Lung (tissue), 11 donors: ENCODE measurements at regions not wholly inside any gene's neighbourhood (a gene's known extent, or its start where the extent isn't known, plus 50 kb on each side); places are given as distances from the start of the nearest gene placed in this dataset.
"Not testable (repeated sequence)": the region's sequence is repeated elsewhere in the genome, so short reads cannot be mapped to it uniquely, and the experiment has no call there.

Experiments
- ATAC-seq: fragments of 200-7000 bp; cut with Tn5 transposase; one replicate; pipeline ENCODE4 v1.9.1; 2020; ENCODE audit warnings: moderate number of reproducible peaks; ENCODE audit not compliant: insufficient read depth, low FRiP score
- DNase-seq, 3 donors: peaks; one replicate each; pipeline ENCODE4 v3.0.0-alpha.2; 2013 to 2017
- H3K27ac ChIP-seq, 2 donors: one replicate each; pipeline ENCODE4 v1.5.1; 2013; ENCODE audit warnings: mild to moderate bottlenecking in 2 of 2, moderate library complexity in 2 of 2, control low read depth in 1 of 2, inconsistent platforms in 1 of 2, low read depth in 1 of 2, low read length in 1 of 2
- H3K27me3 ChIP-seq, 3 donors: one replicate each; pipeline ENCODE4 v1.5.1; 2013; ENCODE audit warnings: low read length in 2 of 3; ENCODE audit not compliant: control insufficient read depth in 3 of 3, insufficient read depth in 3 of 3
- H3K36me3 ChIP-seq, 4 donors: one replicate each; pipeline ENCODE4 v1.5.1; 2013; ENCODE audit warnings: low read length in 4 of 4, mild to moderate bottlenecking in 1 of 4, moderate library complexity in 1 of 4; ENCODE audit not compliant: control insufficient read depth in 4 of 4, insufficient read depth in 4 of 4
- H3K4me1 ChIP-seq, 5 donors: one replicate each; pipeline ENCODE4 v1.5.1; 2013; ENCODE audit warnings: low read length in 5 of 5, mild to moderate bottlenecking in 2 of 5, moderate library complexity in 1 of 5; ENCODE audit not compliant: control insufficient read depth in 5 of 5, insufficient read depth in 5 of 5
- H3K4me3 ChIP-seq: one replicate; pipeline ENCODE4 v1.5.1; 2013; ENCODE audit warnings: mild to moderate bottlenecking, control low read depth, moderate library complexity
- H3K9ac ChIP-seq, 2 donors: one replicate each; pipeline ENCODE4 v1.5.1; 2013; ENCODE audit warnings: low read length in 2 of 2, control low read depth in 1 of 2; ENCODE audit not compliant: insufficient read depth in 1 of 2
- H3K9me3 ChIP-seq, 4 donors: one replicate each; pipeline ENCODE4 v1.5.1; 2013; ENCODE audit warnings: low read length in 3 of 4, mild to moderate bottlenecking in 1 of 4, moderate library complexity in 1 of 4; ENCODE audit not compliant: control insufficient read depth in 4 of 4, insufficient read depth in 3 of 4
- CTCF ChIP-seq: IDR thresholded peaks from 2 replicates; pipeline ENCODE4 v1.5.1; 2012; ENCODE audit warnings: mild to moderate bottlenecking; ENCODE audit errors: control extremely low read depth, extremely low read depth
- WGBS, 2 donors: extraction: QIAGEN DNeasy Blood & Tissue Kit; methylation state at CpG; one replicate each; pipeline ENCODE4 v1.1.7; 2013; 5-methylcytosine and 5-hydroxymethylcytosine counted together
- donor health status: control.
- donor health status: control.
- donor health status: Bipolar disorder and iron deficiency.
- donor health status: healthy.
- donor health status: DM: yes; HTN: yes; CAD: no.

- 51 to 56% methylated on average over 6 of the region's 6 CpGs for WGBS, 2 donors
- H3K9me3 ChIP-seq, result peaks cover 0 to 3% (median 0%) of the 10 kb centered on the region in 4 donors
- no peak overlapping the region for H3K4me3 ChIP-seq
- ATAC-seq, result no peak
- no peak for TF ChIP-seq CTCF
- H3K27me3 ChIP-seq, result peaks cover 0 to 13% (median 0%) of the 10 kb centered on the region in 3 donors
- H3K4me1 ChIP-seq, result no peaks in the 10 kb centered on the region
- no peak overlapping the region for H3K27ac ChIP-seq
- no peak for DNase-seq
- H3K36me3 ChIP-seq, result no peaks in the 10 kb centered on the region
- H3K9ac ChIP-seq, result no peak overlapping the region
Observed at GRCh38 chr1:34367954-34368353, 191.2 kb downstream of the C1orf94 start.

GRCh38 chr1:34369701-34370455 lies 193.2 kb downstream of the C1orf94 start:
- Histone ChIP-seq H3K9me3 (no peaks in the 10 kb centered on the region), H3K4me3 (no peak overlapping the region), H3K36me3 (no peaks in the 10 kb centered on the region), H3K27me3 (peaks cover 0 to 13% (median 0%) of the 10 kb centered on the region in 3 donors), H3K4me1 (no peaks in the 10 kb centered on the region), H3K27ac (no peak overlapping the region), H3K9ac (no peak overlapping the region)
- ATAC-seq (no peak), DNase-seq (no peak)
- 92 to 94% methylated on average over 10 of the region's 10 CpGs for WGBS, 2 donors
- no peak for TF ChIP-seq CTCF

GRCh38 chr1:34370748-34371147 lies 194.0 kb downstream of the C1orf94 start:
- WGBS, 2 donors, result 79 to 87% methylated on average over 4 of the region's 4 CpGs

GRCh38 chr1:34371179-34371578 lies 194.5 kb downstream of the C1orf94 start:
- not testable (repeated sequence) for H3K9ac ChIP-seq, H3K4me1 ChIP-seq, H3K36me3 ChIP-seq, DNase-seq, H3K27me3 ChIP-seq, H3K27ac ChIP-seq, ATAC-seq, H3K4me3 ChIP-seq, H3K9me3 ChIP-seq
- WGBS, 2 donors, result 73 to 79% methylated on average over 5 of the region's 5 CpGs

More at GRCh38 chr1:34370748-34371147, 194.0 kb downstream of the C1orf94 start:
- no peak for TF ChIP-seq CTCF
- no peak overlapping the region for H3K4me3 ChIP-seq
- H3K9me3 ChIP-seq, result no peaks in the 10 kb centered on the region
- H3K36me3 ChIP-seq, result no peaks in the 10 kb centered on the region
- ATAC-seq (no peak), DNase-seq (no peak)
- no peaks in the 10 kb centered on the region for H3K4me1 ChIP-seq
- H3K27me3 ChIP-seq, result peaks cover 0 to 7% (median 0%) of the 10 kb centered on the region in 3 donors
- no peak overlapping the region for H3K27ac ChIP-seq
- H3K9ac ChIP-seq, result no peak overlapping the region
